ENCODE measurements at regions not wholly inside any gene's neighbourhood (a gene's known extent, or its start where the extent isn't known, plus 50 kb on each side); places are given as distances from the start of the nearest gene placed in this dataset.
"Not testable (repeated sequence)": the region's sequence is repeated elsewhere in the genome, so short reads cannot be mapped to it uniquely, and the experiment has no call there.

DNA sequence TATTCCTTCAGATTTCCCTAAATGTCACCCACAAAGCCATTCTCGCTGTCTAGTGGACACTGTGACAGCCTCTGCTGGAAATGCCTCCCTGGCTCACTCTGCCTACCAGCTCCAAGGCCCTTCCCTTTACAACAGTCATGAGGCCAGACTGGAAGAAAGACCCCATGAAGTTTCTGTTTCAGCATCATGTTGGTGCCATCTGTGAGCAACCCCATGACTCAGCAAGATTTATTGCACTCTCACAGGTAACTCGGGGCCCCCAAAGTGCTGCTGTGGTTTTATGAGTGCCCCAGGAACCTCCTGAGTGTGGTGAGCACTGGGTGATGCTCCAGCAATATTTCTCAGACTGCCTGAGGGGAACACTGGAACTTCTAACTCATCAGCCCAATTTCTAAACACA lies 218.6 kb downstream of the ZNF33B start:
- Histone ChIP-seq H3K9me3 (ENCODE audit: control insufficient read depth, insufficient read depth, low read length) (no peaks in the 10 kb centered on the region), H3K36me3 (ENCODE audit: control insufficient read depth, insufficient read depth, low read length) (no peaks in the 10 kb centered on the region), H3K27ac (ENCODE audit: low read depth, low read length) (no peak overlapping the region), H3K4me1 (ENCODE audit: control insufficient read depth, insufficient read depth, low read length) (no peaks in the 10 kb centered on the region), H3K4me3 (ENCODE audit: low read depth, low read length) (no peak overlapping the region), H3K27me3 (ENCODE audit: control insufficient read depth, insufficient read depth, low read length) (no peaks in the 10 kb centered on the region)
- no peak for DNase-seq (ENCODE audit: low read depth in 4 of 6, low spot score in 6 of 6)
- 64% methylated on average over 1 of the region's 2 CpGs for WGBS (ENCODE audit: insufficient coverage)

DNA sequence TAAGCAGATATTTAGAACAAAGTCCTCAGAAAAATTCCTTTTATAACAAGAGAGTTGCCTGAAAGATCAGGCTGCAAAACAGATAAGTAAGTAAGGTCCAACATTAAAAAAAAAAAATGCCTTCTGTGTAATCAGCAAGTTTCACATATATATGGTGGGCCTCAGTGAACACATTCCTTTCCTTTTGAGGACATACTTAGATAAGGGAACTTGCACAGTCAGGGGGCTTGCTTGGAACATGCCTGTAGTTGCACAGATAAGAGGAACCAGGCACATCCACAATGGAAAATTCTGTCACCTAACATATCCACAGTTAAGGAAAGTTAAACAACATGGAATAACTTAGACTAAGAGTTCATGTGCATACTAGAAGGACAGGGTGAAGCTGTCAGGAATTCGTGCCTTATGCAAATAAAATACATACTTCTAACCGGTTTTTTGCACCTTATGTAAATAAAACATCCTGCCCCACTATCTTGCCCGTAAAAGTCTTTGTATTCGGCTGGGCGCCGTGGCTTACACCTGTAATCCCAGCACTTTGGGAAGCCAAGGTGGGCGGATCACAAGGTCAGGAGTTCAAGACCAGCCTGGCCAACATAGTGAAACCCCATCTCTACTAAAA lies 257.3 kb downstream of the ZNF33B start:
- Histone ChIP-seq H3K36me3 (ENCODE audit: control insufficient read depth, insufficient read depth, low read length) (no peaks in the 10 kb centered on the region), H3K9me3 (ENCODE audit: control insufficient read depth, insufficient read depth, low read length) (peaks cover 5% of the 10 kb centered on the region), H3K4me3 (ENCODE audit: low read depth, low read length) (no peak overlapping the region), H3K4me1 (ENCODE audit: control insufficient read depth, insufficient read depth, low read length) (no peaks in the 10 kb centered on the region), H3K27me3 (ENCODE audit: control insufficient read depth, insufficient read depth, low read length) (no peaks in the 10 kb centered on the region), H3K27ac (ENCODE audit: low read depth, low read length) (no peak overlapping the region)
- no CpG with 5 or more reads among the region's 7 CpGs for WGBS (ENCODE audit: insufficient coverage)
- DNase-seq (ENCODE audit: low read depth in 4 of 6, low spot score in 6 of 6), result no peak

DNA sequence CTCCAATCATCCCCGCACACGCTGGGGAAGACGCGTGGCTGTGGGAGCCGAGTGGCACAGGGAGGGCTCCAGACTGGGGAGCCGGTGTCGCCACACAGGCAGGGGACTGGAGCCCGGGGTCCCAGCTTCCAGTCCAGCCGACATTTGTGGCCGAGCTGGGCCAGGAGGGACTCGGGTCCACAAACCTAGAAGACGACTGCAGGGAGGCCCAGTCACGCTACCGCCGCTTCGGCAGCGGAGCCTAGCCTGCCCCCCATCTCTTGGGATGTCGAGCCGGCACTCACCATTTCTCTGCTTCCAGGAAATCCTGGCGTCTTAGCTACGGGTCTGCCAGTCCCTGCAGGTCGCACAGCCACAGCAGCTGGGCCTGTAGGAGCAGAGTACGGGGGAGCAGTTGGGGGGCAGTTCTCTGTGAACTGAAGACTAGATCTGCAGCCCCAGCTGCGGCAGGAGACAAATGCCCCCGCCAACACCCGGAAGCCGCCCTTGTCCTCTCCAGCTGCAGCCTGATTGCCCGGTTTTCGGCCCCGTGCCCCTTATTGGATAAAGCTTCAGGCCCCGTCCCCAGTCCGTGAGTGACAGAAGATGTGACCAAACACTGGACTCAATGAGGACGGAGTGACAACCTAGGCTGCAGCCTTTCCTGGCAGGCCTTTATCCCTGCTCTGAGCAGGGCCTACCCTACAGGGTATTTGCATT lies 270.7 kb downstream of the ZNF33B start:
- WGBS (ENCODE audit: insufficient coverage), result 8% methylated on average over 33 of the region's 33 CpGs
- peaks cover 1% of the 10 kb centered on the region for H3K9me3 ChIP-seq (ENCODE audit: control insufficient read depth, insufficient read depth, low read length)
- H3K27ac ChIP-seq (ENCODE audit: low read depth, low read length), result no peak overlapping the region
- no peaks in the 10 kb centered on the region for H3K4me1 ChIP-seq (ENCODE audit: control insufficient read depth, insufficient read depth, low read length)
- H3K36me3 ChIP-seq (ENCODE audit: control insufficient read depth, insufficient read depth, low read length), result no peaks in the 10 kb centered on the region
- H3K27me3 ChIP-seq (ENCODE audit: control insufficient read depth, insufficient read depth, low read length), result no peaks in the 10 kb centered on the region
- DNase-seq (ENCODE audit: low read depth in 4 of 6, low spot score in 6 of 6), result peak in 5 of 6 donors; percentile 10 to 88 (median 71)
- peak overlapping the region; percentile 32 for H3K4me3 ChIP-seq (ENCODE audit: low read depth, low read length)

DNA sequence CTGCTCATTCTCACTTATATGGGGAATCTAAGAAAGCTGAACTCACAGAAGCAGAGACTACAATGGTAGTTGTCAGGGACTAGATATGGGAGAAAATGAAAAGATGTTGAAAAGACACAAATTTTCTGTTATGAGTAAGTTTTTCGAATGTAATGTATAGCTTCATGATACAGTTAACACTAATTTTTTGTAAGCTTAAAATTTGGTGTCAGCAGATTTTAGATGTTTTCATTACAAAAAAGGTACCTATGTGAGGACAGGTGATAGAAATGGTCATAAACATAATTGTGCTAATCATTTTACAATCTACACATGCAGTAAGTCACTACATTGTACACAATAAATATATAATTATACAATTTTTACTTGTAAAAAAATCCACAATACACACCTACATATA lies 286.6 kb downstream of the ZNF33B start:
- no peaks in the 10 kb centered on the region for H3K4me1 ChIP-seq (ENCODE audit: control insufficient read depth, insufficient read depth, low read length)
- DNase-seq (ENCODE audit: low read depth in 4 of 6, low spot score in 6 of 6), result no peak
- no peak overlapping the region for H3K4me3 ChIP-seq (ENCODE audit: low read depth, low read length)
- no peaks in the 10 kb centered on the region for H3K36me3 ChIP-seq (ENCODE audit: control insufficient read depth, insufficient read depth, low read length)
- no peak overlapping the region for H3K27ac ChIP-seq (ENCODE audit: low read depth, low read length)
- peaks cover 2% of the 10 kb centered on the region for H3K9me3 ChIP-seq (ENCODE audit: control insufficient read depth, insufficient read depth, low read length)
- no CpG with 5 or more reads among the region's 1 CpG for WGBS (ENCODE audit: insufficient coverage)
- no peaks in the 10 kb centered on the region for H3K27me3 ChIP-seq (ENCODE audit: control insufficient read depth, insufficient read depth, low read length)

DNA sequence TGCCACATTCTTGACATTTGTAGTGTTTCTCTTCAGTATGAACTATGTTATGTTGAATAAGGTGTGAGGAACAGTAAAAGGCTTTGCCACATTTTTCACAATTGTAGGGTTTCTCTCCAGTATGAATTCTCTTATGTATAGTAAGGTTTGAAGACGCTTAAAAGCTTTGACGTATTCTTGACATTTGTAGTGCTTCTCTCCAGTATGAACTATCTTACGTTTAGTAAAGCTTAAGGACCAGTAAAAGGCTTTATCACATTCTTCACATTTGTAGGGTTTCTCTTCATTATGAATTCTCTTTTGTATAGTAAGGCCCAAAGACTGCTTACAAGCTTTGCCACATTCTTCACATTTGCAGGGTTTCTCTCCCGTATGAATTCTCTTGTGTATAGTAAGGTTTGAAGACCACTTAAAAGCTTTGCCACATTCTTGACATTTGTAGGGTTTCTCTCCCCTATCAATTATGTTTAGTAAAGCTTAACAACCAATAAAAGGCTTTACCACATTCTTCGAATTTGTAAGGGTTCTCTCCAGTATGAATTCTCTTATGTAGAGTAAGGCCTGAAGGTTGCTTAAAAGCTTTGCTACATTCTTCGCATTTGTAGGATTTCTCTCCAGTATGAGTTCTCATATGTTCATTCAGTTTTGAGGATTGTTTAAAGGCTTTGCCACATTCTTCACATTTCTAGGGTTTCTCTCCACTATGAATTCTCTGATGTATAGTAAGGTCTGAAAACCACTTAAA lies 301.6 kb downstream of the ZNF33B start:
- not testable (repeated sequence) for H3K36me3 ChIP-seq (ENCODE audit: control insufficient read depth, insufficient read depth, low read length); H3K27me3 ChIP-seq (ENCODE audit: control insufficient read depth, insufficient read depth, low read length); H3K27ac ChIP-seq (ENCODE audit: low read depth, low read length); H3K4me1 ChIP-seq (ENCODE audit: control insufficient read depth, insufficient read depth, low read length); DNase-seq (ENCODE audit: low read depth in 4 of 6, low spot score in 6 of 6); H3K4me3 ChIP-seq (ENCODE audit: low read depth, low read length)
- WGBS (ENCODE audit: insufficient coverage), result no CpG with 5 or more reads among the region's 6 CpGs
- H3K9me3 ChIP-seq (ENCODE audit: control insufficient read depth, insufficient read depth, low read length), result peaks cover 12% of the 10 kb centered on the region

DNA sequence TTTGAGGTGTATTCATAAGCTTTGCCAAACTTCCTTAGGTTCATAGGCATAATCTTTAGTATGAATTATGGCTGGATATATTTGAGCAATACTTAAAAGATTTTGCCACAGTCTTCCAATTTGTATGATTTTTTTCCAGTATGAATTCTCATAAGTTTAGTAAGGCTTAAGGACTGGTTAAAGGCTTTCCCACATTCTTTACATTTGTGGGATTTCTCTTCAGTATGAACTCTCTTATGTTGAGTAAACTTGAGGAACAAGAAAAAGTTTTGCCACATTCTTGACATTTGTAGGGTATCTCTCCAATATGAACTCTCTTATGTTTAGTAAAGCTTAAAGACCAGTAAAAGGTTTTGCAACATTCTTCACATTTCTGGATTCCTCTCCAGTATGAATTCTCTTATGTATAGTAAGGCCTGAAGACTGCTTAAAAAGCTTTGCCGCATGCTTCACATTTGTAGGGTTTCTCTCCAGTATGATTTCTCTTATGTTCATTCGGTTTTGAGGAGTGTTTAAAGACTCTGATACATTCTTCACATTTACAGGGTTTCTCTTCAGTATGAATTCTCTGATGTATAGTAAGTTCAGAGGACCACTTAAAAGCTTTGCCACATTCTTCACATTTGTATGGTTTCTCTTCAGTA lies 302.6 kb downstream of the ZNF33B start:
- H3K9me3 ChIP-seq (ENCODE audit: control insufficient read depth, insufficient read depth, low read length), result peaks cover 14% of the 10 kb centered on the region
- H3K36me3 ChIP-seq (ENCODE audit: control insufficient read depth, insufficient read depth, low read length); H3K27ac ChIP-seq (ENCODE audit: low read depth, low read length); H3K4me3 ChIP-seq (ENCODE audit: low read depth, low read length); H3K4me1 ChIP-seq (ENCODE audit: control insufficient read depth, insufficient read depth, low read length); H3K27me3 ChIP-seq (ENCODE audit: control insufficient read depth, insufficient read depth, low read length); DNase-seq (ENCODE audit: low read depth in 4 of 6, low spot score in 6 of 6): not testable (repeated sequence)
- WGBS (ENCODE audit: insufficient coverage), result no CpG with 5 or more reads among the region's 2 CpGs

DNA sequence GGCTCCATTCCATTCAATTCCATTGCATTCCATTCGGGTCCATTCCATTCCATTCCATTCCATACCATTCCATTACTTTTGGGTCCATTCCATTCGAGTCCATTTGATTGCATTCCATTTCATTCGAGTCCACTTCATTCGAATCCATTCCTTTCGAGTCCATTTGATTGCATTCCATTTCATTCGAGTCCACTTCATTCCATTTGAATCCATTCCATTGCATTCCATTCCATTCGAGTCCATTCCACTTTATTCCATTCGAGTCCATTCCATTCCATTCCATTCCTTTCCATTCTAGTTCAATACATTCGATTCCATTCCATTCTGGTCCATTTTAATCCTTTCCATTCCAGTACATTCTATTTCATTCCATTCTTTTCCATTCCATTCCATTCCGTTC lies 334.0 kb downstream of the ZNF33B start:
- Histone ChIP-seq H3K27me3 (ENCODE audit: control insufficient read depth, insufficient read depth, low read length) (no peaks in the 10 kb centered on the region), H3K4me1 (ENCODE audit: control insufficient read depth, insufficient read depth, low read length) (no peaks in the 10 kb centered on the region), H3K9me3 (ENCODE audit: control insufficient read depth, insufficient read depth, low read length) (peaks cover 22% of the 10 kb centered on the region), H3K27ac (ENCODE audit: low read depth, low read length) (no peak overlapping the region), H3K36me3 (ENCODE audit: control insufficient read depth, insufficient read depth, low read length) (no peaks in the 10 kb centered on the region), H3K4me3 (ENCODE audit: low read depth, low read length) (no peak overlapping the region)
- 72% methylated on average over 10 of the region's 10 CpGs for WGBS (ENCODE audit: insufficient coverage)
- peak in 3 of 6 donors; percentile 4 to 41 (median 18) for DNase-seq (ENCODE audit: low read depth in 4 of 6, low spot score in 6 of 6)

DNA sequence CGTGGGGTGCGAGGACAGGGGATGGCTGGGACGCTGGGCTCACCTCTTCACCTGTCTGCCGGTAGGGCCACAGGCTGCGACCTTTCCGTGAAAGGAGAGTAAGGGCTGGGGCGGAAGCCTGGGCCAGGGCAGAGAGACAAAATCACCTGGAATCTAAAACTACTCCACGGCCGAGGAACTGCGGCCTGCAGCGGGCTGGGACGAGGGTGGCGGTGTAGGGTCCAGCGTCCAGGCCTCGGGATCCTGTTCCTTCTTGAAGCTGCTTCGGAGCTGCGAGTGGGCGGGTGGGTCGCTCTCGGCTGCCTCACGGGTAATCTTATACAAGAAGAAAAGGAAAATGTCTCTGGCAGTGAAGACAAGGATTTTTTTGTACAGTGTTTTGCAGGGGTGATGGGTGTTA lies 356.5 kb downstream of the ZNF33B start:
- 85% methylated on average over 21 of the region's 21 CpGs for WGBS (ENCODE audit: insufficient coverage)

DNA sequence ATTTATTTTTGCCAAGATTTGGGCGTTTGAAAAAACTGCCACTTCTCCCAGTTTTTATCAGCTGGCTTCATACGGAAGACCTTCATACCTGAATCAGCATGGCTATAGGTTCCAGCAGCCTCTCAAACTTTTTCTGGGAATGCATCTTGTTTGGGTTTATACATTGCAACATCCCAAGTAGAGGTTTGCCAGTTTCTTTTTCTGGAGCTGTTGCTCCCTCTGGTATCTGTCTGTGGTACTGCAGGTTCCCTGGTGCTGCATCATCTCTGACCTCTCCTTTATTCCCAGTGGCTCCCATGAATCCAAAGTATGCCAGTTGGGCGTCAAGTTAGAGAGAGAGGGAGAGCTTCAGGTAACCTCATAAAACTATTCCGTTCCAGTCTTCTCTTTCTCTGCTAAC lies 368.6 kb downstream of the ZNF33B start:
- H3K9me3 ChIP-seq (ENCODE audit: control insufficient read depth, insufficient read depth, low read length); H3K4me1 ChIP-seq (ENCODE audit: control insufficient read depth, insufficient read depth, low read length); DNase-seq (ENCODE audit: low read depth in 4 of 6, low spot score in 6 of 6); H3K36me3 ChIP-seq (ENCODE audit: control insufficient read depth, insufficient read depth, low read length); H3K4me3 ChIP-seq (ENCODE audit: low read depth, low read length); H3K27me3 ChIP-seq (ENCODE audit: control insufficient read depth, insufficient read depth, low read length); H3K27ac ChIP-seq (ENCODE audit: low read depth, low read length): not testable (repeated sequence)
- no CpG with 5 or more reads among the region's 4 CpGs for WGBS (ENCODE audit: insufficient coverage)

More for the DNA sequence above, 356.5 kb downstream of the ZNF33B start:
- not testable (repeated sequence) for H3K27ac ChIP-seq (ENCODE audit: low read depth, low read length); H3K4me3 ChIP-seq (ENCODE audit: low read depth, low read length); H3K4me1 ChIP-seq (ENCODE audit: control insufficient read depth, insufficient read depth, low read length); H3K9me3 ChIP-seq (ENCODE audit: control insufficient read depth, insufficient read depth, low read length); H3K36me3 ChIP-seq (ENCODE audit: control insufficient read depth, insufficient read depth, low read length); H3K27me3 ChIP-seq (ENCODE audit: control insufficient read depth, insufficient read depth, low read length); DNase-seq (ENCODE audit: low read depth in 4 of 6, low spot score in 6 of 6)
